Tibial nerve (tissue), 4 donors: ENCODE measurements at regions not wholly inside any gene's neighbourhood (a gene's known extent, or its start where the extent isn't known, plus 50 kb on each side); places are given as distances from the start of the nearest gene placed in this dataset.
A peak's percentile ranks its signal among the peaks of the same experiment; 100 is the strongest.

ENCODE experiments used
- DNase-seq, 2 donors: peaks; one replicate each; pipeline ENCODE4 v3.0.0-alpha.2; 2019; ENCODE audit warnings: low spot score in 2 of 2
- H3K27ac ChIP-seq, 4 donors: fragments of 200-600 bp; sonication (generic) in 3 of 4; one replicate each; pipeline ENCODE4 v1.5.1; 2017 to 2019; ENCODE audit warnings: mild to moderate bottlenecking in 1 of 4
- H3K27me3 ChIP-seq, 2 donors: fragments of 200-600 bp; sonication (generic) in 1 of 2; one replicate each; pipeline versions ENCODE4 v1.5.1 to v1.6.0; 2017 to 2019
- H3K36me3 ChIP-seq, 3 donors: fragments of 200-600 bp; sonication (generic); one replicate each; pipeline ENCODE4 v1.5.1; 2018 to 2019
- H3K4me1 ChIP-seq, 4 donors: fragments of 200-600 bp; sonication (generic) in 3 of 4; one replicate each; pipeline ENCODE4 v1.5.1; 2017 to 2019
- H3K4me3 ChIP-seq, 4 donors: fragments of 200-600 bp; sonication (generic) in 3 of 4; one replicate each; pipeline ENCODE4 v1.5.1; 2017 to 2019; ENCODE audit warnings: mild to moderate bottlenecking in 1 of 4, moderate library complexity in 1 of 4
- H3K9me3 ChIP-seq, 4 donors: fragments of 200-600 bp; sonication (generic) in 3 of 4; one replicate each; pipeline ENCODE4 v1.5.1; 2017 to 2019
- EP300 ChIP-seq, 2 donors: sonication (generic); formaldehyde crosslinking; IDR thresholded peaks; one replicate each; pipeline ENCODE4 v1.6.1; 2017; ENCODE audit warnings: antibody characterized with exemption in 2 of 2, mild to moderate bottlenecking in 1 of 2
- POLR2A ChIP-seq, 2 donors: fragments of 450-650 bp; IDR thresholded peaks; one replicate each; pipeline ENCODE4 v1.6.1; 2017; ENCODE audit warnings: antibody characterized with exemption in 2 of 2, mild to moderate bottlenecking in 2 of 2, moderate library complexity in 2 of 2
- WGBS, 2 donors: methylation state at CpG; one replicate each; pipeline ENCODE4 v1.1.5; 2018; 5-methylcytosine and 5-hydroxymethylcytosine counted together
- TF ChIP-seq, protein P1 (sequence below), 5 experiments: fragments of 200-600 bp in 3 of 5; fragments of 450-650 bp in 2 of 5; sonication (generic) in 3 of 5; IDR thresholded peaks; one replicate each; pipeline ENCODE4 v1.5.1; 2016 to 2019; ENCODE audit warnings: antibody characterized with exemption in 5 of 5, mild to moderate bottlenecking in 3 of 5, moderate library complexity in 2 of 5

DNA sequence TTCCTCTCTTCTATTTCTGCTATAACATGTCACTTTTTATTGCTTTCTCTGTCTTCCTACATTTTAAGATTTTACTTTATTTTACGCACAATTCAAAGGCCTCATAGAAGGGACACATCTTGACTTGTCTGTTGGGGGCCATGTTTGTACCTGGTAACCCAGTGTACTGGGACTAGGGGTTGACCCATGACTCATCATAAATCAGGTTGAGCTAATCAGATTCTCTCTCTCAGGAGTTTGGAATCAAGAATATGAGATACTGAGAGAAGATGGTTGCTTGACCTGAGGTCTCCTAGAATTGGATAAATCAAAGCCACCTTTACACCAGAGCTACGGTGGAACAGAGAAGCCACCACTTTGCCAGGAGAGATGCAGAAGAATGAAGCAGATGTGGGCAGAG, 153.0 kb downstream of the UXS1 start:
- Histone ChIP-seq H3K4me3 (no peak overlapping the region), H3K27me3 (no peaks in the 10 kb centered on the region), H3K36me3 (no peaks in the 10 kb centered on the region), H3K4me1 (peaks cover 0 to 7% (median 0%) of the 10 kb centered on the region in 4 donors), H3K27ac (no peak overlapping the region), H3K9me3 (no peaks in the 10 kb centered on the region)
- no peak for TF ChIP-seq EP300 (IDR thresholded peaks at IDR 0.05)
- TF ChIP-seq, protein P1, sequence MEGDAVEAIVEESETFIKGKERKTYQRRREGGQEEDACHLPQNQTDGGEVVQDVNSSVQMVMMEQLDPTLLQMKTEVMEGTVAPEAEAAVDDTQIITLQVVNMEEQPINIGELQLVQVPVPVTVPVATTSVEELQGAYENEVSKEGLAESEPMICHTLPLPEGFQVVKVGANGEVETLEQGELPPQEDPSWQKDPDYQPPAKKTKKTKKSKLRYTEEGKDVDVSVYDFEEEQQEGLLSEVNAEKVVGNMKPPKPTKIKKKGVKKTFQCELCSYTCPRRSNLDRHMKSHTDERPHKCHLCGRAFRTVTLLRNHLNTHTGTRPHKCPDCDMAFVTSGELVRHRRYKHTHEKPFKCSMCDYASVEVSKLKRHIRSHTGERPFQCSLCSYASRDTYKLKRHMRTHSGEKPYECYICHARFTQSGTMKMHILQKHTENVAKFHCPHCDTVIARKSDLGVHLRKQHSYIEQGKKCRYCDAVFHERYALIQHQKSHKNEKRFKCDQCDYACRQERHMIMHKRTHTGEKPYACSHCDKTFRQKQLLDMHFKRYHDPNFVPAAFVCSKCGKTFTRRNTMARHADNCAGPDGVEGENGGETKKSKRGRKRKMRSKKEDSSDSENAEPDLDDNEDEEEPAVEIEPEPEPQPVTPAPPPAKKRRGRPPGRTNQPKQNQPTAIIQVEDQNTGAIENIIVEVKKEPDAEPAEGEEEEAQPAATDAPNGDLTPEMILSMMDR (IDR thresholded peaks at IDR 0.05) = no peak
- TF ChIP-seq POLR2A (IDR thresholded peaks at IDR 0.05) = no peak
- WGBS, 2 donors = 89 to 96% methylated on average over 2 of the region's 2 CpGs
- DNase-seq = no peak

DNA sequence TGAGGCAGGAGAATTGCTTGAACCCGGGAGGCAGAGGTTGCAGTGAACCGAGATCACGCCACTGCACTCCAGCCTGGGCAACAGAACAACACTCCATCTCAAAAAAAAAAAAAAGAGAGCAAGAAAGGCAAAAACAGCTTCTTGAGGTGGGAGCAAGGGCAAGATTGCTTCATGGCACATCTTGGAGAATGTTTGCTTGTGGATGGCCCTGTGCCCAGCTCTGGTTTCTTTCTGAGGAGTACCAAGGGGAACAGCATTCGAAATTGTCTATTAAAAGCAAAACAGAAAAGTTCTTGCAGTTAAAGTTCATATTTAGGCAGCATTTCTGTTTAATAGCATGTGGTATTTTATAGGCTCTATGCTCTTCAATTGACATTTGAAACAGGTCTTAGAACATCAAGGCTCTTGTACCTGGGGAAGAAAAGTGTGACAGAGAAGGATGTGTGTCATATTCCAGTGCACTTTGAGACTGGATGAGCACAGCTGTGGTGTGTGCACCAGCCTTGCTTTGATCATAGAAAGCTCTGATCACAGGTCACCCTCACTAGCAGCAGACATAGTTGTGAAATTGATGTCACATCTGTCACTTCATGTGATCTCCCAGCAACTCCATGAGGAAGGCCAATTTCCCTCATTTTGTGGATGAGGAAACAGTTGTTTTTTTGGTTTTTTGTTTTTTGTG, 154.3 kb downstream of the UXS1 start:
- H3K27me3 ChIP-seq = no peaks in the 10 kb centered on the region
- TF ChIP-seq EP300 (IDR thresholded peaks at IDR 0.05) = no peak
- TF ChIP-seq POLR2A (IDR thresholded peaks at IDR 0.05) = no peak
- TF ChIP-seq, protein P1 (IDR thresholded peaks at IDR 0.05) = no peak
- WGBS, 2 donors = 88 to 89% methylated on average over 4 of the region's 4 CpGs
- H3K4me3 ChIP-seq = no peak overlapping the region
- H3K4me1 ChIP-seq = peaks cover 0 to 7% (median 0%) of the 10 kb centered on the region in 4 donors
- no peaks in the 10 kb centered on the region for H3K36me3 ChIP-seq
- no peak for DNase-seq
- H3K27ac ChIP-seq = no peak overlapping the region
- H3K9me3 ChIP-seq = no peaks in the 10 kb centered on the region

DNA sequence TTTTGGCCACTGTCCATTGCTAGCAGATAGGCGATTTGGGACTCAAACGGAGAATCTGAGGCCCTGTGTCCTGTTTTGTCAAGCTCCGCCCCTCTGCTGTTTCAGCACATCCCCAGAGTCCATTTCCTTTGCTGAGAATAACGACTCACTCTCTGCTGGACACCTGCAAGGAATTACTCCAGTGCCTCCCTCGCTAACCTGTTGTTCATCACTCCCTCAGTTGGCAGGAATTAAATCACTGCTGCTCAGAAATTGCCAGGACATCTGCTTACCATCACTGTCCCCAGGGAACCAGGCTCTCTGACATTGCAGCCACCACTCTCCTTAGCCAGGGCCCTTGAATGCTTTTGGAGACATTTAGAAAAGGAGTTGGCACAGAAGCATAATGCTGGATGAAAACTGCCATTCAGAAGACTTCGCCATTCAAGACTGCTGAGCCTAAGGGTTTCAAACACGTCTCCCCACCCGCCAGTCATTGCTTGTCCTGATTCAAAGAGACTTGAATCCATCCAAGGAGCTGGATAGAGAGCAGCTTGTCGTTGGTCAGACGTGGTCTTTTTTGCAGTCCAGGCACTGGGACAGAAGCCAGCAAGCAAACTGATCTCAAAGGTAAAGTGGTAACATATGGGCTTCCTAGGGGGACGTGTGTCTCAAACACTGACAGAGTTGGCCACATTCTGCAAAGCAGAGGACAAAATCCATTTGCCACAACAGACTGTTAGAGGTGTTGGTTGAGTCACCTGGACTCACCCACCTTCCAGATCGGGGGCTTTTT, 155.3 kb downstream of the UXS1 start:
- no peak for TF ChIP-seq EP300 (IDR thresholded peaks at IDR 0.05)
- no peak for TF ChIP-seq POLR2A (IDR thresholded peaks at IDR 0.05)
- TF ChIP-seq, protein P1 (IDR thresholded peaks at IDR 0.05) = no peak
- WGBS, 2 donors = 51 to 52% methylated on average over 12 of the region's 12 CpGs
- H3K27ac ChIP-seq = no peak overlapping the region
- no peaks in the 10 kb centered on the region for H3K9me3 ChIP-seq
- peaks cover 0 to 7% (median 0%) of the 10 kb centered on the region in 4 donors for H3K4me1 ChIP-seq
- no peaks in the 10 kb centered on the region for H3K27me3 ChIP-seq
- no peak overlapping the region for H3K4me3 ChIP-seq
- H3K36me3 ChIP-seq = no peaks in the 10 kb centered on the region
- peak in 1 of 2 donors; percentile 33 for DNase-seq

DNA sequence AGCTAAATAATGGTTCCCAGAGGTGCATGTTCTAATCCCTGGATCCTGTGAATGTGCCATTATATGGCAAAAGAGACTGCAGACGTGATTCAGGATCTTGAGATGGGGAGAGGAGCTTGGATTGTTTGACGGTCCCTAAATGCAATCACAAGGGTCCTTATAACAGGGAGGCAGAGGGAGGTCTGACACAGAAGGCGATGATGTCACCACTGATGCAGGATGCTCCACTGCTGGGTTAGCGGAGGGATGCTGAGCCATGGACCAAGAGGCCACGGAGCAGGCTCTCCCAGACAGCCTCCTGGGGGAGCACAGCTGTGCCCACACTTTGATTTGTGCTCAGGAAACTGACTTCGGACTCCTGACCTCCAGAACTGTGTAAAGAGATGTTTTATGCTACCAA, 156.2 kb downstream of the UXS1 start:
- Histone ChIP-seq H3K36me3 (no peaks in the 10 kb centered on the region), H3K27me3 (no peaks in the 10 kb centered on the region), H3K27ac (no peak overlapping the region), H3K4me3 (no peak overlapping the region), H3K4me1 (peaks cover 0 to 7% (median 0%) of the 10 kb centered on the region in 4 donors), H3K9me3 (no peaks in the 10 kb centered on the region)
- TF ChIP-seq POLR2A (IDR thresholded peaks at IDR 0.05) (no peak), EP300 (IDR thresholded peaks at IDR 0.05) (no peak)
- TF ChIP-seq, protein P1 (IDR thresholded peaks at IDR 0.05) = no peak
- no peak for DNase-seq
- WGBS, 2 donors = 77 to 81% methylated on average over 6 of the region's 6 CpGs

DNA sequence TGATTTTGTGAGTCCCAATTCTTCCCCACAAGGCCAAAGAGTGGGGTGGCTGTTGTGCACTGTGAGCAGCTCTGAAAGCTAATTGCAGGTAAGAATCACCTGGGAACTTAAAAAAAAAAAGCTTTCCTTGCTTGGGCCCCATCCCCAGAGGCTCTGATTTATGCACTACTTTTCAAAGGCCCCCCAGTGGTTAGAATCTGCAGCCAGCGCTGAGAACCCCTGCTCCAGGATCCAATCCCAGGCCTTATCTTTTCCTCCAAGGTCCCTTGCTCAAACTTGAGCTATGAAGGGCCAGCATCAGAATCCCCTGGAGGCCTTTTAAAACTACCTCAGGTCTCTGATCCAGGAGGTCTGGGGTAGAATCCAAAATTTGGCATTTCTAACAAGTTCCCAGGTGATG, 156.8 kb downstream of the UXS1 start:
- TF ChIP-seq EP300 (IDR thresholded peaks at IDR 0.05) (no peak), POLR2A (IDR thresholded peaks at IDR 0.05) (no peak)
- TF ChIP-seq, protein P1 (IDR thresholded peaks at IDR 0.05) = no peak
- DNase-seq = no peak
- H3K27me3 ChIP-seq = no peaks in the 10 kb centered on the region
- WGBS, 2 donors = 100% methylated on average over 1 of the region's 1 CpG
- no peak overlapping the region for H3K27ac ChIP-seq
- H3K4me1 ChIP-seq = peaks cover 0 to 7% (median 0%) of the 10 kb centered on the region in 4 donors
- H3K4me3 ChIP-seq = no peak overlapping the region
- H3K36me3 ChIP-seq = no peaks in the 10 kb centered on the region
- no peaks in the 10 kb centered on the region for H3K9me3 ChIP-seq
